Ovary (tissue), 7 donors: ENCODE measurements at regions not wholly inside any gene's neighbourhood (a gene's known extent, or its start where the extent isn't known, plus 50 kb on each side); places are given as distances from the start of the nearest gene placed in this dataset.
"Not testable (repeated sequence)": the region's sequence is repeated elsewhere in the genome, so short reads cannot be mapped to it uniquely, and the experiment has no call there.

Experiments used
- DNase-seq, 5 donors: peaks; one replicate each; pipeline ENCODE4 v3.0.0-alpha.2; 2019 to 2020
- H3K27ac ChIP-seq, 2 donors: fragments of 200-600 bp; one replicate each; pipeline versions ENCODE4 v1.5.1 to v1.8.0; 2019 to 2022
- H3K27me3 ChIP-seq: fragments of 200-600 bp; one replicate; pipeline ENCODE4 v1.8.0; 2022
- H3K36me3 ChIP-seq: fragments of 200-600 bp; sonication (generic); one replicate; pipeline ENCODE4 v1.5.1; 2019
- H3K4me1 ChIP-seq: one replicate; pipeline ENCODE4 v1.8.1; 2013; ENCODE audit warnings: mild to moderate bottlenecking, moderate library complexity; ENCODE audit not compliant: insufficient read depth
- H3K4me3 ChIP-seq: fragments of 200-600 bp; sonication (generic); one replicate; pipeline ENCODE4 v1.5.1; 2017
- H3K9me3 ChIP-seq, 2 donors: fragments of 200-600 bp in 1 of 2; sonication (generic) in 1 of 2; one replicate each; pipeline versions ENCODE4 v1.5.1 to v1.8.1; 2013 to 2019; ENCODE audit warnings: mild to moderate bottlenecking in 1 of 2, moderate library complexity in 1 of 2
- CTCF ChIP-seq, 3 donors: fragments of 450-650 bp in 2 of 3; fragments of 200-600 bp in 1 of 3; IDR thresholded peaks; one replicate each; pipeline versions ENCODE4 v1.5.1 to v1.8.0; 2016 to 2022; ENCODE audit warnings: antibody characterized with exemption in 3 of 3, mild to moderate bottlenecking in 1 of 3
- EP300 ChIP-seq: sonication (generic); formaldehyde crosslinking; IDR thresholded peaks from one replicate; pipeline ENCODE4 v1.6.1; 2017; ENCODE audit warnings: antibody characterized with exemption
- POLR2A ChIP-seq: fragments of 450-650 bp; IDR thresholded peaks from one replicate; pipeline ENCODE4 v1.6.1; 2017; ENCODE audit warnings: antibody characterized with exemption, mild to moderate bottlenecking, moderate library complexity
- WGBS, 3 donors: extraction: QIAGEN DNeasy Blood & Tissue Kit in 1 of 3; methylation state at CpG; one replicate each; pipeline versions ENCODE4 v1.1.5 to v1.1.7; 2013 to 2017; 5-methylcytosine and 5-hydroxymethylcytosine counted together
- intact Hi-C, 4 donors: fragments of 100-400 bp; cut with DNase I; formaldehyde crosslinking; loops; one replicate each; pipeline versions ENCODE4 v1.11.0 to v1.15.1; 2022 to 2023
- donor health status: DM: no; HTN: no; CAD: no; lungs with moderate emphysema.
- donor health status: DM: no; HTN: no; CAD: no.
- donor health status: Bipolar disorder and iron deficiency.
- donor health status: DM: no; HTN: no; CAD: no.
- donor health status: DM: yes; HTN: yes; CAD: no.

GRCh38 chr21:16218682-16219343, 489.0 kb downstream of the USP25 start:
- DNase-seq: no peak
- no peak overlapping the region for H3K27ac ChIP-seq
- no peaks in the 10 kb centered on the region for H3K36me3 ChIP-seq
- H3K4me1 ChIP-seq: peaks cover 4% of the 10 kb centered on the region
- H3K9me3 ChIP-seq: no peaks in the 10 kb centered on the region
- WGBS, 3 donors: 92 to 95% (median 93%) methylated on average over 4 of the region's 4 CpGs
- intact Hi-C loops: no loop called here
- H3K27me3 ChIP-seq: no peaks in the 10 kb centered on the region
- TF ChIP-seq POLR2A (no peak), CTCF (IDR thresholded peaks at IDR 0.05) (no peak), EP300 (no peak)
- no peak overlapping the region for H3K4me3 ChIP-seq

GRCh38 chr21:16224756-16225155, 495.0 kb downstream of the USP25 start:
- intact Hi-C loops: not testable (repeated sequence)
- WGBS, 3 donors: 85 to 90% (median 89%) methylated on average over 3 of the region's 3 CpGs

GRCh38 chr21:16239659-16240265, 510.0 kb downstream of the USP25 start:
- 92 to 93% (median 93%) methylated on average over 11 of the region's 11 CpGs for WGBS, 3 donors
- intact Hi-C loops: no loop called here
- no peak overlapping the region for H3K4me3 ChIP-seq
- no peak for TF ChIP-seq CTCF (IDR thresholded peaks at IDR 0.05)
- TF ChIP-seq EP300: no peak
- no peak for TF ChIP-seq POLR2A
- H3K27ac ChIP-seq: no peak overlapping the region
- no peaks in the 10 kb centered on the region for H3K36me3 ChIP-seq
- DNase-seq: no peak
- H3K9me3 ChIP-seq: no peaks in the 10 kb centered on the region
- H3K27me3 ChIP-seq: no peaks in the 10 kb centered on the region
- H3K4me1 ChIP-seq: peaks cover 2% of the 10 kb centered on the region

More at GRCh38 chr21:16224756-16225155, 495.0 kb downstream of the USP25 start:
- not testable (repeated sequence) for H3K27me3 ChIP-seq, H3K4me3 ChIP-seq, H3K4me1 ChIP-seq, H3K36me3 ChIP-seq, H3K9me3 ChIP-seq, DNase-seq, H3K27ac ChIP-seq

GRCh38 chr21:16241016-16241415, 511.2 kb downstream of the USP25 start:
- Histone ChIP-seq H3K4me3 (no peak overlapping the region), H3K9me3 (no peaks in the 10 kb centered on the region), H3K27me3 (no peaks in the 10 kb centered on the region), H3K36me3 (no peaks in the 10 kb centered on the region), H3K4me1 (peaks cover 2% of the 10 kb centered on the region), H3K27ac (no peak overlapping the region)
- no peak for DNase-seq
- 65 to 90% (median 90%) methylated on average over 2 of the region's 2 CpGs for WGBS, 3 donors
- intact Hi-C loops: no loop called here
- TF ChIP-seq CTCF (IDR thresholded peaks at IDR 0.05): no peak
- no peak for TF ChIP-seq POLR2A
- TF ChIP-seq EP300: no peak

DNA sequence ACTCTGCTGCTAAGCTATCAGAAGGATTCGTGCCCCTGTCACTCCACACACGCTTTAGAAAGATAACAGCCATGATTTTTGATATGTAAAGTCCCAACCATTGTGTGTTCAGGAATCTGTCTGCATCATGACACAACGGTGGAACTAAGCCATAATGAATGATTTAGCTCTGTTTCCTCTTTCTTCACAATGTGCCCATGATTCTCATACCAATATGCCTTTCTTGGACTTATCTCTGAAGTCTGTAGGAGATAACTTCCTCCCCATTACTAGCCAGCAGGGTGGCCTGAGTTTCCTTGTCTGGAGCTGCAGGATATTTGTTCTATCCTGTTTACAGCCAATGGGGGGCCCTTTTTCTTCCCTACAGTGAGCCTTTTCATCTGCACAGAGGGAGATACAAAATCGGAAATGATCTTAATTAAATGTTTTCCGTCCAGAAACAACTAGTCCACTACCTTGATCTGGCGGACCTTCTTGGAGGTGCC, 511.7 kb downstream of the USP25 start:
- no peak overlapping the region for H3K27ac ChIP-seq
- H3K9me3 ChIP-seq: no peaks in the 10 kb centered on the region
- WGBS, 3 donors: 66 to 80% (median 77%) methylated on average over 6 of the region's 6 CpGs
- peaks cover 2% of the 10 kb centered on the region for H3K4me1 ChIP-seq
- TF ChIP-seq POLR2A: no peak
- no peak for TF ChIP-seq EP300
- no peak for TF ChIP-seq CTCF (IDR thresholded peaks at IDR 0.05)
- intact Hi-C loops: no loop called here
- no peak for DNase-seq
- H3K27me3 ChIP-seq: no peaks in the 10 kb centered on the region
- H3K4me3 ChIP-seq: no peak overlapping the region
- no peaks in the 10 kb centered on the region for H3K36me3 ChIP-seq
